ENCODE measurements at regions not wholly inside any gene's neighbourhood (a gene's known extent, or its start where the extent isn't known, plus 50 kb on each side); places are given as distances from the start of the nearest gene placed in this dataset.

- Histone ChIP-seq H3K4me3 (no peak overlapping the region), H4K20me1 (ENCODE audit: insufficient read depth, poor library complexity, severe bottlenecking) (no peaks in the 10 kb centered on the region), H3K79me2 (no peaks in the 10 kb centered on the region), H3K4me1 (ENCODE audit: insufficient read depth) (no peaks in the 10 kb centered on the region), H3K36me3 (replicated peaks; ENCODE audit: insufficient read depth, low read depth) (no peaks in the 10 kb centered on the region), H3K4me2 (no peak overlapping the region), H3K9me3 (ENCODE audit: low read depth) (no peaks in the 10 kb centered on the region), H3K27ac (no peak overlapping the region), H2AFZ (no peak overlapping the region), H3K27me3 (no peaks in the 10 kb centered on the region), H3K9me2 (replicated peaks; ENCODE audit: insufficient read depth) (no peaks in the 10 kb centered on the region)
- WGBS (ENCODE audit: low lambda C conversion rate, missing lambda C conversion rate), result 72% methylated on average over 5 of the region's 5 CpGs
- no peak for TF ChIP-seq CTCF (IDR thresholded peaks at IDR 0.05; ENCODE audit: poor library complexity)
- DNase-seq (ENCODE audit: low spot score), result no peak
These were observed 485.9 kb upstream of the KLF4 start for GRCh38 chr9:107975426-107976010.

GRCh38 chr9:107973451-107973850 lies 483.9 kb upstream of the KLF4 start:
- Histone ChIP-seq H3K9me2 (replicated peaks; ENCODE audit: insufficient read depth) (no peaks in the 10 kb centered on the region), H3K27me3 (no peaks in the 10 kb centered on the region), H3K4me1 (ENCODE audit: insufficient read depth) (no peaks in the 10 kb centered on the region), H3K4me2 (no peak overlapping the region), H3K79me2 (no peaks in the 10 kb centered on the region), H3K4me3 (no peak overlapping the region), H3K36me3 (replicated peaks; ENCODE audit: insufficient read depth, low read depth) (no peaks in the 10 kb centered on the region), H3K9me3 (ENCODE audit: low read depth) (no peaks in the 10 kb centered on the region), H2AFZ (no peak overlapping the region), H4K20me1 (ENCODE audit: insufficient read depth, poor library complexity, severe bottlenecking) (no peaks in the 10 kb centered on the region), H3K27ac (no peak overlapping the region)
- no peak for DNase-seq (ENCODE audit: low spot score)
- 97% methylated on average over 1 of the region's 1 CpG for WGBS (ENCODE audit: low lambda C conversion rate, missing lambda C conversion rate)
- TF ChIP-seq EZH2phosphoT487 (IDR thresholded peaks at IDR 0.05; ENCODE audit: low read depth, severe bottlenecking, unreplicated experiment) (no peak), CTCF (IDR thresholded peaks at IDR 0.05; ENCODE audit: poor library complexity) (no peak), EZH2 (IDR thresholded peaks at IDR 0.05; ENCODE audit: borderline replicate concordance) (no peak)

GRCh38 chr9:107972346-107972745 lies 482.8 kb upstream of the KLF4 start:
- DNase-seq (ENCODE audit: low spot score), result no peak
- H3K4me1 ChIP-seq (ENCODE audit: insufficient read depth), result no peaks in the 10 kb centered on the region
- H3K4me2 ChIP-seq, result no peak overlapping the region
- 68% methylated on average over 7 of the region's 7 CpGs for WGBS (ENCODE audit: low lambda C conversion rate, missing lambda C conversion rate)
- no peaks in the 10 kb centered on the region for H3K36me3 ChIP-seq (replicated peaks; ENCODE audit: insufficient read depth, low read depth)
- no peaks in the 10 kb centered on the region for H3K9me3 ChIP-seq (ENCODE audit: low read depth)
- H4K20me1 ChIP-seq (ENCODE audit: insufficient read depth, poor library complexity, severe bottlenecking), result no peaks in the 10 kb centered on the region
- H2AFZ ChIP-seq, result no peak overlapping the region
- no peaks in the 10 kb centered on the region for H3K9me2 ChIP-seq (replicated peaks; ENCODE audit: insufficient read depth)
- no peak overlapping the region for H3K4me3 ChIP-seq
- no peaks in the 10 kb centered on the region for H3K79me2 ChIP-seq
- TF ChIP-seq EZH2 (IDR thresholded peaks at IDR 0.05; ENCODE audit: borderline replicate concordance) (no peak), CTCF (IDR thresholded peaks at IDR 0.05; ENCODE audit: poor library complexity) (no peak), EZH2phosphoT487 (IDR thresholded peaks at IDR 0.05; ENCODE audit: low read depth, severe bottlenecking, unreplicated experiment) (no peak)
- no peak overlapping the region for H3K27ac ChIP-seq
- H3K27me3 ChIP-seq, result no peaks in the 10 kb centered on the region

GRCh38 chr9:107971241-107971640 lies 481.7 kb upstream of the KLF4 start:
- Histone ChIP-seq H2AFZ (no peak overlapping the region), H3K79me2 (no peaks in the 10 kb centered on the region), H4K20me1 (ENCODE audit: insufficient read depth, poor library complexity, severe bottlenecking) (no peaks in the 10 kb centered on the region), H3K4me1 (ENCODE audit: insufficient read depth) (no peaks in the 10 kb centered on the region), H3K4me2 (no peak overlapping the region), H3K36me3 (replicated peaks; ENCODE audit: insufficient read depth, low read depth) (no peaks in the 10 kb centered on the region), H3K27ac (no peak overlapping the region), H3K9me2 (replicated peaks; ENCODE audit: insufficient read depth) (no peaks in the 10 kb centered on the region), H3K4me3 (no peak overlapping the region), H3K27me3 (no peaks in the 10 kb centered on the region), H3K9me3 (ENCODE audit: low read depth) (no peaks in the 10 kb centered on the region)
- no peak for DNase-seq (ENCODE audit: low spot score)
- TF ChIP-seq EZH2phosphoT487 (IDR thresholded peaks at IDR 0.05; ENCODE audit: low read depth, severe bottlenecking, unreplicated experiment) (no peak), CTCF (IDR thresholded peaks at IDR 0.05; ENCODE audit: poor library complexity) (no peak), EZH2 (IDR thresholded peaks at IDR 0.05; ENCODE audit: borderline replicate concordance) (no peak)
